ENCODE measurements at regions not wholly inside any gene's neighbourhood (a gene's known extent, or its start where the extent isn't known, plus 50 kb on each side); places are given as distances from the start of the nearest gene placed in this dataset.

DNA sequence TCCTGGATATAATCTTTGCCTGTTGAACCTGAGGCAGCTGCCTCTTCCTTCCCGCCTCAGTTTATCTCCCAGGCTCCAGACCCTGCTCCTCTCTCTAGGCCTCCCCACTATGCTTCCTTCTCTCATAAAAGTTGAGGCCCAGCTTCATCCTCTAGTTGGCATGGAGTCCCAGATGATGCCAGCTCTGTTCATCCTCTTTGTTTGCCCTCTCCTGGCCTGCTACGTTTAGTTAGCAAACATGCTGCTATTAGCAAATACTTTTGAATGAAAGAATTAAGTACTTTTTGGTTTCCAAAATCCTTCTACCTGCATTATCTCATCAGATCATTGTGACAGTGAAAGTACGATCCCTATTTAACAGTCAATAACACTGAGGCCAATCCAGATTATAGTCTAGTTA, 472.5 kb downstream of the COG6 start:
- TF ChIP-seq, protein P1, sequence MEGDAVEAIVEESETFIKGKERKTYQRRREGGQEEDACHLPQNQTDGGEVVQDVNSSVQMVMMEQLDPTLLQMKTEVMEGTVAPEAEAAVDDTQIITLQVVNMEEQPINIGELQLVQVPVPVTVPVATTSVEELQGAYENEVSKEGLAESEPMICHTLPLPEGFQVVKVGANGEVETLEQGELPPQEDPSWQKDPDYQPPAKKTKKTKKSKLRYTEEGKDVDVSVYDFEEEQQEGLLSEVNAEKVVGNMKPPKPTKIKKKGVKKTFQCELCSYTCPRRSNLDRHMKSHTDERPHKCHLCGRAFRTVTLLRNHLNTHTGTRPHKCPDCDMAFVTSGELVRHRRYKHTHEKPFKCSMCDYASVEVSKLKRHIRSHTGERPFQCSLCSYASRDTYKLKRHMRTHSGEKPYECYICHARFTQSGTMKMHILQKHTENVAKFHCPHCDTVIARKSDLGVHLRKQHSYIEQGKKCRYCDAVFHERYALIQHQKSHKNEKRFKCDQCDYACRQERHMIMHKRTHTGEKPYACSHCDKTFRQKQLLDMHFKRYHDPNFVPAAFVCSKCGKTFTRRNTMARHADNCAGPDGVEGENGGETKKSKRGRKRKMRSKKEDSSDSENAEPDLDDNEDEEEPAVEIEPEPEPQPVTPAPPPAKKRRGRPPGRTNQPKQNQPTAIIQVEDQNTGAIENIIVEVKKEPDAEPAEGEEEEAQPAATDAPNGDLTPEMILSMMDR (IDR thresholded peaks at IDR 0.05) = no peak
- TF ChIP-seq POLR2AphosphoS5 (IDR thresholded peaks at IDR 0.05) (no peak), POLR2A (IDR thresholded peaks at IDR 0.05) (no peak)

Measured in breast epithelium (tissue), 3 donors.